HFFc6 (cell line): ENCODE measurements at regions not wholly inside any gene's neighbourhood (a gene's known extent, or its start where the extent isn't known, plus 50 kb on each side); places are given as distances from the start of the nearest gene placed in this dataset.

Experiments
- DNase-seq: peaks from one replicate; pipeline ENCODE4 v3.0.0-alpha.2; 2018
- H3K27ac Mint-ChIP-seq: 2 replicates; pipeline ENCODE4 v1.8.0; 2020; ENCODE audit warnings: mild to moderate bottlenecking, mixed read lengths
- H3K27me3 Mint-ChIP-seq: 2 replicates; pipeline ENCODE4 v1.8.0; 2021; ENCODE audit warnings: mild to moderate bottlenecking, moderate library complexity, mixed read lengths; ENCODE audit not compliant: insufficient read depth
- H3K36me3 Mint-ChIP-seq: 2 replicates; pipeline ENCODE4 v1.8.0; 2021; ENCODE audit warnings: low read depth, mixed read lengths
- H3K4me1 Mint-ChIP-seq: 2 replicates; pipeline ENCODE4 v1.8.0; 2020; ENCODE audit warnings: low read depth, mixed read lengths
- H3K4me3 Mint-ChIP-seq: 2 replicates; pipeline ENCODE4 v1.8.0; 2020; ENCODE audit warnings: mild to moderate bottlenecking, moderate library complexity, mixed read lengths
- H3K9me3 Mint-ChIP-seq: 2 replicates; pipeline ENCODE4 v1.8.0; 2020; ENCODE audit warnings: mild to moderate bottlenecking, mixed read lengths
- CTCF ChIP-seq: fragments of 200-600 bp; sonication (generic); IDR thresholded peaks from 2 replicates; pipeline ENCODE4 v1.5.0; 2021; ENCODE audit warnings: antibody characterized with exemption, mild to moderate bottlenecking

- Mint-ChIP-seq H3K9me3 (peaks cover 12% of the 10 kb centered on the region), H3K4me1 (no peaks in the 10 kb centered on the region), H3K27me3 (peaks cover 1% of the 10 kb centered on the region), H3K4me3 (no peak overlapping the region), H3K27ac (no peak overlapping the region), H3K36me3 (no peaks in the 10 kb centered on the region)
- no peak for DNase-seq
- TF ChIP-seq CTCF, result no peak
Observed at GRCh38 chr1:18020021-18020817, 87.4 kb upstream of the IGSF21 start.

GRCh38 chr1:18021242-18021641 is 86.4 kb upstream of the IGSF21 start:
- H3K36me3 Mint-ChIP-seq, result no peaks in the 10 kb centered on the region
- TF ChIP-seq CTCF, result no peak
- DNase-seq, result no peak
- no peaks in the 10 kb centered on the region for H3K4me1 Mint-ChIP-seq
- H3K9me3 Mint-ChIP-seq, result peaks cover 12% of the 10 kb centered on the region
- H3K27ac Mint-ChIP-seq, result no peak overlapping the region
- H3K27me3 Mint-ChIP-seq, result peaks cover 1% of the 10 kb centered on the region
- H3K4me3 Mint-ChIP-seq, result no peak overlapping the region

GRCh38 chr1:18032172-18032859 is 75.3 kb upstream of the IGSF21 start:
- TF ChIP-seq CTCF, result no peak
- no peak for DNase-seq
- Mint-ChIP-seq H3K27me3 (peaks cover 6% of the 10 kb centered on the region; the same call in 1 of the 2 replicates), H3K36me3 (no peaks in the 10 kb centered on the region), H3K4me3 (no peak overlapping the region), H3K9me3 (peaks cover 22% of the 10 kb centered on the region), H3K4me1 (no peaks in the 10 kb centered on the region), H3K27ac (no peak overlapping the region)

DNA sequence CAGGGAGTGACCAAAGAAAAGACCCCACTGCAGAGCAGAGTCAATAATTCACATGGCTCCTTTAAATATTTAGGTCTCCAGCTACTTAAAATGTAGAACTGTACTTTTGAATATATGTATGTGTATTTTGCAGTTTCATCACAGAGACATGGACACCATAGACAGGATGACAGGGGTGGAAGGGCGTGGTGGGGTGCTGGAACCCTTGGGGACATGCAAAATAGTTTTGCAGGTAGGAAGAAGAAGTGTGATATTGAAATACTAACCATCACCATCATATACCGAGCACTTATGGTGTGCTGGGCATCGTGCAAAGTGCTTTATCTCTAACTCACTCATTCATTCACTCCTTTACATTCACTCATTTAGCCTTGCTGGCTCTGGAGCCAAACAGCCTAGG is 72.5 kb upstream of the IGSF21 start:
- Mint-ChIP-seq H3K27me3 (peaks cover 6% of the 10 kb centered on the region; the same call in 1 of the 2 replicates), H3K4me3 (no peak overlapping the region), H3K9me3 (peaks cover 10% of the 10 kb centered on the region), H3K36me3 (no peaks in the 10 kb centered on the region), H3K27ac (no peak overlapping the region), H3K4me1 (no peaks in the 10 kb centered on the region)
- TF ChIP-seq CTCF, result no peak
- DNase-seq, result no peak

DNA sequence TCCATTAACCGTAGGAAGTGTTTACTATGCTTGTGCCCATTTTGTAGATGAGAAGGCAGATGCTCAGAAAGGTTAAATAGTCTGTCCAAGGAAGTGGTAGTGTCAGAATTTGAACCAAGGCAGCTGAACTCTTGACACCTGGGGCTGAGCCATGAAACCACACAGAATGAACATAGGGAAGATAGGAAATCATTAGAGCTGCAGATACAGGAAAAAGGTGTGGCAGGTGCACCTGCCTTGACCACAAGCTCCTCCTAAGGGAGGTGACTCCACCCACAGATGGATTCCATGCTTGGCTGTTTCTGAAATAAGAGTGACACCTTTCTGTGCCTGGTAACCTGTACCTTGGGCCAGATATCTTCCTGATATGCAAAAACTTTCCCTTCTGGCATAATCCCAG is 69.9 kb upstream of the IGSF21 start:
- Mint-ChIP-seq H3K4me3 (no peak overlapping the region), H3K27ac (no peak overlapping the region), H3K9me3 (peaks cover 13% of the 10 kb centered on the region), H3K4me1 (no peaks in the 10 kb centered on the region), H3K27me3 (peaks cover 5% of the 10 kb centered on the region; the same call in 1 of the 2 replicates), H3K36me3 (no peaks in the 10 kb centered on the region)
- no peak for TF ChIP-seq CTCF
- DNase-seq, result no peak
